ENCODE measurements at regions not wholly inside any gene's neighbourhood (a gene's known extent, or its start where the extent isn't known, plus 50 kb on each side); places are given as distances from the start of the nearest gene placed in this dataset.
"Not testable (repeated sequence)": the region's sequence is repeated elsewhere in the genome, so short reads cannot be mapped to it uniquely, and the experiment has no call there.

- no peak for DNase-seq (ENCODE audit: low spot score)
- in situ Hi-C loops (cut with MboI; ENCODE audit: low pct_unique_long_range_greater_than_20kb, low sequenced_read_pairs, unreplicated experiment) = no loop called here
- no peak for TF ChIP-seq CTCF (IDR thresholded peaks at IDR 0.05; ENCODE audit: extremely low read depth, insufficient read depth, missing control alignments)
Measured at GRCh38 chr2:47282621-47283272, 86.4 kb upstream of the EPCAM start.

- in situ Hi-C loops (cut with MboI; ENCODE audit: low pct_unique_long_range_greater_than_20kb, low sequenced_read_pairs, unreplicated experiment); DNase-seq (ENCODE audit: low spot score): not testable (repeated sequence)
Measured at GRCh38 chr2:47279525-47279924, 89.6 kb upstream of the EPCAM start.

- in situ Hi-C loops (cut with MboI; ENCODE audit: low pct_unique_long_range_greater_than_20kb, low sequenced_read_pairs, unreplicated experiment) = no loop called here
- no peak for TF ChIP-seq CTCF (IDR thresholded peaks at IDR 0.05; ENCODE audit: extremely low read depth, insufficient read depth, missing control alignments)
- DNase-seq (ENCODE audit: low spot score) = no peak
Measured at GRCh38 chr2:47277987-47278386, 91.1 kb upstream of the EPCAM start.

- in situ Hi-C loops (cut with MboI; ENCODE audit: low pct_unique_long_range_greater_than_20kb, low sequenced_read_pairs, unreplicated experiment) = no loop called here
- TF ChIP-seq CTCF (IDR thresholded peaks at IDR 0.05; ENCODE audit: extremely low read depth, insufficient read depth, missing control alignments) = no peak
- no peak for DNase-seq (ENCODE audit: low spot score)
Measured at GRCh38 chr2:47277187-47277586, 91.9 kb upstream of the EPCAM start.

- no peak for TF ChIP-seq CTCF (IDR thresholded peaks at IDR 0.05; ENCODE audit: extremely low read depth, insufficient read depth, missing control alignments)
- no peak for DNase-seq (ENCODE audit: low spot score)
- in situ Hi-C loops (cut with MboI; ENCODE audit: low pct_unique_long_range_greater_than_20kb, low sequenced_read_pairs, unreplicated experiment) = no loop called here
Measured at GRCh38 chr2:47276061-47276460, 93.0 kb upstream of the EPCAM start.

GRCh38 chr2:47274054-47274782 lies 94.9 kb upstream of the EPCAM start:
- TF ChIP-seq CTCF (IDR thresholded peaks at IDR 0.05; ENCODE audit: extremely low read depth, insufficient read depth, missing control alignments) = no peak

More at GRCh38 chr2:47274054-47274782, 94.9 kb upstream of the EPCAM start:
- in situ Hi-C loops (cut with MboI; ENCODE audit: low pct_unique_long_range_greater_than_20kb, low sequenced_read_pairs, unreplicated experiment) = no loop called here
- no peak for DNase-seq (ENCODE audit: low spot score)
